HG03175 (cell line): ENCODE measurements at regions not wholly inside any gene's neighbourhood (a gene's known extent, or its start where the extent isn't known, plus 50 kb on each side); places are given as distances from the start of the nearest gene placed in this dataset.

Experiments used
- ATAC-seq: cut with Tn5 transposase; IDR thresholded peaks from one replicate; pipeline ENCODE4 v1.9.1; 2021; ENCODE audit warnings: mild to moderate bottlenecking, moderate library complexity; ENCODE audit not compliant: unreplicated experiment

DNA sequence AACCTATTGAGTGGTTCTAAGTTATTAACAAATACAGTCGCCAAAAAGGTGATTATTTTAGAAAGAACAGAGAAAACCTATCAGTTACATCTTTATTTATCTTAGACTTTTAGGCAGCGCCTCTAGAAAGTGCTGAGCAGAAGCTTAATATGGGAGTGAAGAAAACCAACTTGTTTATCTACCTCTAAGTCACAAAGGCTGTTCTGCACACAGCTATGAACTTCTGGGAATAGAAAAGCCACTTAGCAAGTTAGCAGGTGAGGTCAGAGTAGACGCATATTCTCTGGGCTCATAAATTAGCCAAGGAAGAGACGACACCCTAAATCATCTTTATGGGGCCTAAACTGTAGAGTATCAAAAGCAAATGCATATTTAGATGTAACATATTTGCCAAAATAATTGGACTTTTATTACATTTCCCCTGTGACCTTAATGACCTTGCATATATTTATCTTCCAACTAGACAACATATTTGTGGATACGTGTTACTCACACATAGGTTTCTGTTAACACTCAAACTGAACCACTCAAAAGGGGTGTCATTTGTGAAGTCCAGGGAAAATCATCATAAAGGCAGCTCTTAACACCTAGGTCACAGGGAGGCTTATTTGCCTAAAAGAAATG, 267.1 kb downstream of the ADGB start:
- ATAC-seq, result no peak

DNA sequence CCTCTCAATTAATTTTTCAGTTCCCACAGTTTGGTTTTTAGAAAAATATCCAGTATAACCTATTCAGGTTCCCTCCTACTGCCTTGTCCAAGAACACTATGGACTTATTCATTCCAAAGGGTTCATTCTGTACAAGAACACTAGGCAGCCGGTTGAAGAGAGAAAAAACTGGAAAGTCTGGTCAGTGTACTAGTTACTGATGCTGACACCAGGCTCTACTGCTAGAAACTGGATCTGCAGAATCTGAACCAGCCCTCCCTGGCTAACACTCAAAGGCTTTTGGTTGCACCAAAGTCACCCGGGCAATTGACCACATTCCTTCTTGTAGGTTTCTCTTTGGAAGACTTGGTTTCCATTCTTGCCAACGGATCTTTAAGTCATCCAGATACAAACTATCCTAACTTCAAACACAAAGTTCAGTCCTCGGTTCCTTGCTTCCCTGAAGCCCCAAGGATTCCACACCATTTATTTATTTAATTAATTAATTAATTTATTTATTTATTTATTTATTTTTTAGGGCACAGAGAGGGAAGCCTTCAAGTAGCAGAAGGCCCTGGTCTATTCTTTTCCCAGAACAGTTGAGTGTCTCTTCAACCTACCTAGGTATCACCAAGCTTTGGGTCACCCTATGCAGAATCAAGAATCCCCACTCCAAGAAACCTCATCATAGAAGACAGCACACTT, 268.1 kb downstream of the ADGB start:
- no peak for ATAC-seq

DNA sequence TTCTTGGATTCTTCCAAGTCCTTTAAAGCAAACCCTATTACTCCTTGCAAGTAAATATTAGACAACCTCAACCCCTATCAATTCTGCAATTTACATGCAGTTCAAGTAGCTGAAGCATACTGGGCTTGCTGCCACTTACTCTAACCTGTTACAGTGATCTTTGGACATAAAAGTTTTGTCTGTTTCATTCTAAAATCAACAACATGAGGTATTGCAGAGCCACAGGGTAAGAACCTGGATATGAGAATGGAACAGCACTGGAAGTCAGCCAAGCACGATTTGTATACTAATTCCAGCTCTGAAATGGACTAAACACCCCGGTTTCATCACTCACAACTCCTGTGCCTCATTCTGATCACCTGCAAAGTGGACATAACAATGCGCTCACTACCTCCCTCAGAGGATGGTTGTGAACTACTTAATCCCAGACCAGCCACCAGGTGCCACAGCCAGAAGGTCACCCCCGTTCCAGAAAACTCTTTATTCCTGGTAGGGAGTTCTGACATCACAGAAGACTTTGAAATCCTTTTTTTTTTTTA, 270.0 kb downstream of the ADGB start:
- ATAC-seq, result no peak

DNA sequence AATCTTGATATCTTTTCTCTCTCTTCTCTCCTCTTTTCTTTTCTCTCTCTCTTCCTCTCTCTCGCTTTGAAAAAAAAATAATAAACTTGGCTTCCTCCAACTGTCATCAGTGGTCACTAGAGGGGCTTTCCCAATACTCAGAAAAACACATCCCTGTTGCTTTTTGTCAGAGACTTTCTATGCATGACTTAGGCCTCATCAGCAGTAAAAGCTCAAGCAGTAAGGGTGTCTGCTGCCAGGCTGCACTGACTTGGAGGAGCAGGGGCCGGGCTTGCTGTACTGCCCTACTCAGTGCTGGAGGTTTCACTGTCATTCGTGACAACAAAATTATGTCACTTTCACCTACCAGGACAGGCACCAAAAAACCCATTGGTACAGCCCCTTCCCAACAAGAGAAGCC, 272.0 kb downstream of the ADGB start:
- peak; percentile 60 for ATAC-seq

DNA sequence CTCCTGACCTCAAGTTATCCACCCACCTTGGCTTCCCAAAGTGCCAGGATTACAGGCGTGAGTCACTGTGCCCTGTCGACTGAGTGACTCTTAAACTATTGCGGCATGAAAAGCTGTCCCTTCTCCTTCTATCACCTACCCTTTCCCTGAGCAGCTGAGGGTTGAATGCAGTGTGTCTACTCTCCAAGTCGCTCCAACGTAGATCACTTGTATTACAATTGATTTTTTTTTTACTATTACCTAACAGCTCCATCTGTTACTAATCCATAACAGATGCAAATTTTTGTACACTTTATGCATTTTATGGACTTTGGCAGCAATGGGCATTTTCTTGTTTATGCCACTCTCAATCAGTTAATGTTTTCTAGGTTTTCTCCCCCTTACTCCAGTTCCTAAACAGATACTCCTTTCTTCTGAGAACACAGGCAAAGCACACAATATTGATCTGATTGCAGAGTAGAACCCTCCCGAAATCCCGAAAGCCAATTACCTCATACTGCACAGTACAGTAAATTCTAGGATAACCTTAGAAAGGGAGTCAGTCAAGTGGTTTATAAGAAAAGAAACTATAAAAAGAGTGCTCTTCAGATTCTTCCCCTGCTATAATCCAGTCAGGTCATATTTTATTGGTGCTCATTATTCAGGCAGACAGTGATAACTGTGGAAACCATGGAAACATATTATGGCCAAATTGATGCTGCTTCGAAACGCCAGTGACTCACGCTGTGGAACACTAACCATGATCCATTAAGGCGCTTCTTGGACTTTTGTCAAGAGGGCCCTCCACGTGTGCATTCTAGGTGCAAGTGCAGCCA, 273.0 kb downstream of the ADGB start:
- ATAC-seq, result no peak

DNA sequence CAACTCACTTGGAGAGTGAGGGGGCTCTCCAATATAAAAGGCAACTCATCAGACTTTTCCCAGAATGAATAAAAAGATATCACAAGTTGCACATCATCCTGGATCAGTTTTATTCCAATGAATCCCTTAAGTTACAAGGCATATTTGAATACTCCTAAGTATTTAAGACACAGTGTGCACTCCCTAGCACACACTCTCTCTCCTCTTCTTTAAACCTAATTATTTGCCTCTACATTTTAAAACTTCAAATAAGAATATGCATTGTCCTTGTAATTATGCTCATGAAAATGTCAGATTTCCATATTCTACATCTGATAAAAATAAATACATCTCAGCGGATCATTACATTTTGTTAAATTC, 273.6 kb downstream of the ADGB start:
- ATAC-seq, result no peak

DNA sequence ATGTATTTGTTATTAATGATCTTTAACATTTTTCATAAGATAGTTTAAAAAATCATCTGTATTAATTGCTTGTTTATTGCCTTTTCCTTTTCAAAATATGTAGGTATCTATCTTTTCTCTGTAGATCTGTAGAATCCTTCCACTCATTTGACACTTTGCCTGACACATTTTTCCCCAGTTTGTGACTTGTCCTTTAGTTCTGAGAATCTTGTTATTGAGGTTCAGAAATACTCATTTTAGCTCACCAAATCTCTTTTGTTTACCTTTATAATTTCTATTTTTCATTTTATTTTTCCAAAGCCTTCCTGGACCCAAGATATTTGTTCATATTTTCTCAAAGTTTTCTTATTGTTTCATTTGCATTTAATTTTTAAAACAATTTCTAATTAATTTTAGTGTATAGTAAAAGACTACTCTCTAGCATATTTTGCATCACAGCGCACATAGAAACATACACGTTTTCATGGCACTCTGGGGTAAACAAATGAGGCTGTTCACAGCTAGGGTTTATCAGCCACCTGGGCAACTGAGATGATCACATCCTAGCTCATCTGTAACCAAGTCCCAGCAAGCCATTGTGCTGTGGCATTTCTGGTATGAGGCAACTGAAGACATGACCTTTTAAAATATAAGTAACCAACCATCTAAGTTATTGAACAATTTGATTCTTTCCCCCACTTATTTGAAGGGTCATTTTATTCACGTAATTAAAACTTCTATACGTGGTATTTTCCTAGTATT, 275.7 kb downstream of the ADGB start:
- ATAC-seq, result no peak

DNA sequence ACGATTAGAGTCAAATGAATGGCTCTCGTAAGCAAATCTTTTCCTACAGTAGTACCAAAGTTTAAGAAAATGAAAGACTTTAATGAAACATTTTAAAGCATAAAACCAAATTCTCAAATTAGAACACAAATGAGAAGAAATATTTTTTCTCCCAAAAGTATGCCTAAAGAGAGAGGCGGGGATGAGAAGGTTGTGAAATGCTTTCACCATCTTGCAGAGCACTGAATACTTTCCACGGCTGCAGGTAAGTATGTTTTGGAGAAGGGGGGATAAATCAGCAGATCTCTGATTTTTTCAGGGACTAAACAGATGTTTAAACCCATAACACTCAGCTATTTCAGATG, 277.1 kb downstream of the ADGB start:
- ATAC-seq, result no peak

DNA sequence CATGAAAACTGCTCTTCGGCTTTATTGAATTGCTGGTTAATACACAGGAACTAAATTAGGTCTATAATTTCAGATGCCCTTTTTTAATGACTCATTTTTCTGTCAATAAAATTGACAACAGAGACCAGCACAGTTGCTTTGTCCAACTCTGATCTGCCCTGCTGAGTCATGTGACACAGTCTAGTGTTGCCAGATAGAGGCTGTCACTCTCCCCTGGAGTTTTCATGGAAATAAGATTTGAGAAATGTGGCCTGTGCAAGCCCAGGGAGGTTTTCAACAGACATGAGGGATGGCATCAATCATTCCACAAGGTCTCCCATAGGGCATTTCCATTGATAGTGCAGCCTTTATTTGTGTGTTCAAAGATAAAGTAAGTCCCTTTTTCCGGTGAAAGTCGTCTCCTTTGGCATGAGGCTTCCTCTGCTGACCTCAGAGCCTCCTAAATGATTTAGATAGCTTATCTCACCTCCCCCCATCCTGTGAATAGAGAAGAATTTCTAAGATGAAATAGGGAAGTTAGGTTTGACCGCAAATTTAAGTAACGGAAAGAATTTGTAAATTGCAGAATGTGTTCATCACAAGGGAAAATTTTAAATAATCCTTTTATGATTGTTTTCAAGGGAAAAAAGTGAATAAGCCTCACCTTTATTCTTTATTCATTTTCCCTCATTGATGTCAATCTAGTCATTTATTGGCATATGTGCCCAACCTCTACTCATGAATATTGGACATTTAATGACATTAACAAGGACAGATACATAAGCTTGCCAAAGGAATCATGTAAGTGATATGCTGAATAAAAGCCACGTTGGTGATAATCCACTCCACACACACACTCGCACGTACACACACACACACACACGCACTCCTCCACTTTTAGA, 277.7 kb downstream of the ADGB start:
- ATAC-seq, result no peak

DNA sequence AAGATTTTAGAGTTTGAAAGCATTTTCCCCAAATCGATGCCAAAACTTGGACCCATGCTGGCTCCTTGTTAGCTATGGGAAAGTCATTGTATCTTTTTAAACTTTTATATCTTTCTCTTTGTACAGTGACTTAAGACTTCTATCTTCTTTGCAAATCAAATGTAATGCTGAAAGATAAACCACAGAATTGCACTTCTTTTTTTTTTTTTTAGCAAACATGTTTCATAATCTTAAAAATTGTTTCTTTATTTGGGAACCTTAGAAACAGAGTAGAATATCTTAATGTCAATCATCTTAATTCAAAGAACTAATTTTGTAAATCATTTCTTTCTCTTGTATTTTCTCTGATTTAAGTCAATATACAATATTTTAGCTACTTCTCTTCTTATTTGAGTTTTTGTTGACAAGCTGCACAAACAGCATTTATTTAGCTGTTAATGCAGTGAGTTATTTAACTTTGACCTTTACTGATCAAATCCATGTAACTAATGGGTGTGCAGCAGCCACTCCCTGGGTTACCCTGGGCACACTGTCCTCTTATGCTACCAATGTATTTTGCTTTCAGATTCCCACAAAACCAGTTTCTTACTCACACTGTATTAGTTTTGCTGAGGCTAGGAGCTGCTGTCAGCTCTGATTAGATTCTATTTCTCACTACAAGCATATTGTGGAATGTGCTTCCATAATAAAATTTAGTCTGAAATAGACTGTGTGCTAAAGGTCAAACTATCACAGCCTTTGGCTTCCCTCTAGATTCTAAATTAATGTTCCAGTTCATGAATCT, 279.6 kb downstream of the ADGB start:
- ATAC-seq, result no peak

DNA sequence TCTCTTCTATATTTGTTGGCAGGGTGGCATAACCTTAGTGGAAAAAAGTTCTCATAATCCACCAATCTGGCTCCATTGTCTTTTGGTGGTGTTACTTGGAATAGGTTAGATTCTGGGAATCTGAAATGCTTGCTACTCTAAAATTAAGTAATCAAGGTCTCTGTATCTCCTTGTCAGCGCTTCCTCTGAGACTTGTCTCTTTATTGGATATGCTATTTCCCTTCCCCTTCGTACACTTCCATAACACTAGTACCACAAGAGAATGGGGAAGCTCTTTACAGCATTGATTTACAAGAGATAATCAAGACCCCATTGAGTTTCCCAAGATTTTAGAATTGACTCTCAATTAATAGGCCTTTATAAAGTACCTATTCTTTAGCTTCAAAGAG, 280.2 kb downstream of the ADGB start:
- ATAC-seq, result no peak

DNA sequence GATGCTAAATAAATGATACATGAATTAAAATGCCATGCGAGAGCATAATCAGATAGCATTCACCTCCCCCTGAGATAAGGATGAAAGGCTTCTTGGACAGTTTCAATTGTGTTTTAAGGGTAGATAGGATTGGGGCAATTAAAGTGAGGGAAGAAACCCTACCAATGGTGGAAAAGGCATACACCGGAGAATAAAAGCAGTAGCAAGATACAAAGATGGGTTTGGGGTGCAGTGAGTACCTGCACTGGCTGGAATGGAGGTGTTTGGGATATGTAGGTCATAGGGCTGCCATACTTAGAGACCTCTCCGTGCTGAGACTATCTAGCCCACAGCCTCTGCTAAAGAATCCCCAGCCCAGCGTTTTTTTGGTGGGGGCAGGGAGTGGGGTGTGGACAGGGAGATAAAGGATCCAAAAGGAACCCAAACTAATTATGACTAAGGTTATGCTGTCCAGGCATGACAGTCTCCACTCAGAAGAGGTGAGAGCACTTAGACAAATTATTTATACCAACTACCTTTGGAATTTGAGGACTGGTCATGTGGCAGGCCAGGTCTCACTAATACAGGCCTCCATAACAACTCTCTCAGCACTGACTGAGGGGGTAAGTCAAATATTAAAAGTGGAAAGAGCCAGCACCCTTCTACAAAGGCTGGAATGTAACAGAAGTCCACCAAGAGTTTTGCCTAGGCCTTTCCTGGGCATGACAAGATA, 280.8 kb downstream of the ADGB start:
- no peak for ATAC-seq

DNA sequence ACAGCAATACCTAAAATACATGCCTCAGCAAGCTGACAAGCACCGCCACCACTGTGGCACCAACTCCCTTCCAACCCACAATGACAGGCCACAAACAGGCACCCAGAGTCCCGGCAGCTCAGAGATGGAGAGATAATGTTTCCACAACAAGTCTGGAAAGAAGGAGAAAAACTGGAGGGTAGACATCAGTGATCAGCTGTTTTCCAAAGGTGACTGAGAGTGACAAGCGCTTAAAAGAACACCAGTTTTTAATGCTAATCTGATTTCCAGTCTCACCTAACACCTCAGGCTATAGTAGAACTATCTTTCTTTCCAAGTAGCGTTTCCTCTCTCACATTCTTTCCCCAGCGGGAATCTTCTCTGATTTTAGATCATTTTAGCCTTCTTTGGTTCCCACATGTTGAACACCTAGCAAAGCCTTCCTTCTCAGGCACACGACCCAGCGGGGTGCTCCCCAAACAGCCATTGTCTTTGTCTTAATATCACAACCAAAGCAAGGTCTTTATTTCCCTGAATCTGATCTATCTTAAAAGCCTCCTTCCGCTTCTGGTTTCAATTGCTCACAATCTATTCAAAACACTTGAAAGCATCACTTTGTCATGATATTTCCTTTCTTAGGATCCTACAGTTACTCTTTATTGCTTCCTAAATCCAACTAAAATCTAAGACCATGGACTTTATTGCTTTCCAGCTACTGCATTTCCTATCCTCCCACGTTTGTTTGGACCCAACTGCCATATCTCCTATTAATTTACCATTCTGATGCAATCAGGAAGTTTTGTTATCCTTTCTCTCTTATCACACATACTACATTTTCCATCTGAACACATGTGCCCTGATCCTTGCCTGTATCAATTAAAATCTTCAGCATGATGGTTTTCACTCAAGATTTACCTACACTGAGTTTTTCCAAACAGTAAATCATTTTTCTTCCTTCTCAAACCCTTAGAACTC, 282.7 kb downstream of the ADGB start:
- ATAC-seq, result no peak

DNA sequence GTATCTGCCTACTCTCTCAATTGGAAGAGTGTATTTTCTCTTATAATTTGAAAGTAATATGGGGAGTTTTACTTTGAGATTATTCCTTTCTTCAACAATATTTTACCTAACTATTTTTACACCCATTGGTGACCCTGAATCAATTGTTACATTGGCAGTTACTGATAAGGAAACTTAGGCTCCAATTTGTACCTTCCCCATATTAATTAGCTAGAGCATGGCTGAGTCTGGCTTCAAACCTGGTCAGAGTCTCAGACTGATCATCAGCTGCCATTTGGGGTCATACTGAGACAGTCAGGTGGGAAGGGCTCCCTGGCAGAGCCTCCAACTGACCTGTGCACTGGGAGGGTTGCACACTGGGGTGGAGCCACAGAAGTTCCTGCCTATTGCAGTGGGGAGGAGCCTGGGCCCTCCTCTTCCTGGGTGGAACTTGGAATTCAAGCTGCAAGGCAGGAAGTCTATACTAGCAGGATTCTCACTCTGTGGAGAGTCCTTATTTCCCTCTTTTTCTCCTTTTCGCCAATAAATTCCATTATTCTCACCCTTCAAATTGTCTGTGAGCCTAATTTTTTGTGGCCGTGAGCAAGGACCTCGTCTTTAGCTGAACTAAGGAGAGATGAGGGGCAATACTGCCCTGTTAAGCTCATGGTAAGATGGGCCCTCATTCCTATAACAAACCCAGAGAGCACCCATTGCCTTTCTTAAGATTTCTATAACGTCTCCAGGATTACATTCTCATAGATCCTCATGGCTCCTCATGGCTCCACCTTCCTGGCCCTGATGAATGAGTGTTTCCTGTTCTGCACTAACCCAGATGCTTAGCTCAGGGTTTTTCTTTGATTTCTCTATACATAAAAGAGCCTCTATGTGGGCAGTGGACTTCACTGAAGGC, 285.1 kb downstream of the ADGB start:
- no peak for ATAC-seq

DNA sequence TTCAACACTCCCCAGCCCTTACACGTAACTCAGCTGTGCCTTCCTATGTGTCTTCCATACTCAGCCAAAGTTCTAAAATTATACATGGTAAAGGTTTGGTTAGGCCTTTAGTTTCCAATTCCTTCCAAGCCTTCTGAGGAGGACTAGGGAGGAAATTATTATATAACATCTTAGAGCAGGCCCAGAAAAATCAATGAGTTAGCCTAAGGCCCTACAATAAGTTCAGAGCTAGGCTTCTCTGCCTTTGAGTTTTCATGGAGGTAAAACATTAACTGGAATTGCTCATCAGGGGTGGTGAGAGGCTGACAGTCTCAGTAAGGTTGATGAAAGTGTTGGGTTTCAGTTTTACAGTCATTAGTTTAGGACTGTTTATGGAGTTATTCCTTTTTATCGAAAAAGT, 286.0 kb downstream of the ADGB start:
- peak; percentile 92 for ATAC-seq

DNA sequence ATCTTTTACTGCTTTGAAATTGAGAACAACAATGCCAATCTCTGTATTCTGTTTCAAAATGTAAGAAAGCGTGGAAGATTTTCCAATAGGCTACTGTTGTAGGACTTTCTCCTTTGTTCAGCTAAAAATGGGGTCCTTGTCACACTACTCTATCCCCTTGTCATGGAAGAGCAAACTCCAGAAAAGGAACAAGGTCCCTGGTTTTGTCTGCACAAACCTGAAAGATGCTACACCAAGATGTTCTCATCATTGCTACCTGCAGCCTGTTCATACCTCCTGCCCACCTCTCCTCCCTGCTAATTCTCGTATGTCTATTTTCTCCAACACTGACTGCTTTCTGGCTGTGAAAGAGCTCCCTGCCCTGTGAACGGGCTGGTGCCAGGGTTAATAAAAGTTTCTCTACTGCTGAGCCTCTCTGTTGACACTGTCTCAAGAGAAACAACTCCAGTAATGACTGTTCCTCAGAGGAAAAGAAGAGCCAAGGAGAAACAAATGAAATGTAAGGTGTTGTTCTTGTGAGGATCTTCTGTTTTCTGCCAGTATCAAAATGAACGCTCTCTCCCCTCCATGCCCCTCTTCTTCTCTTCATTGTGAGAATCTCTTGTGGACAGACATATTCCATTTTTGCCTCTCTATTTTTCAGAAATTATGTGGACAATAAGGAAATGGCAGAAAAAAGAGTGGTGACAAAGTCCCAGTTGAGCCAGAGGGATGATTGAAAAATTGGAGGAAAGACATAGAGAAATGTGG, 287.1 kb downstream of the ADGB start:
- no peak for ATAC-seq
